SK-N-SH treated with all-trans-retinoic acid at 6 μM for 48 hours (cell line): ENCODE measurements at regions not wholly inside any gene's neighbourhood (a gene's known extent, or its start where the extent isn't known, plus 50 kb on each side); places are given as distances from the start of the nearest gene placed in this dataset.

Experiments
- CSRNP3 ChIP-seq: fragments of 250-450 bp; sonication (Bioruptor Pico); IDR thresholded peaks from 2 replicates; pipeline ENCODE4 v1.5.1; 2021; ENCODE audit warnings: mild to moderate bottlenecking, moderate library complexity
- ESRRG ChIP-seq: fragments of 250-450 bp; sonication (Bioruptor Pico); IDR thresholded peaks from 2 replicates; pipeline ENCODE4 v1.6.1; 2021; ENCODE audit warnings: mild to moderate bottlenecking
- GLIS3 ChIP-seq: fragments of 250-450 bp; sonication (Bioruptor Pico); IDR thresholded peaks from 2 replicates; pipeline ENCODE4 v1.5.0; 2020; ENCODE audit warnings: mild to moderate bottlenecking, moderate library complexity
- ISL1 ChIP-seq: fragments of 250-450 bp; sonication (Bioruptor Pico); IDR thresholded peaks from 2 replicates; pipeline ENCODE4 v2.1.2; 2022; ENCODE audit warnings: mild to moderate bottlenecking, moderate library complexity
- PATZ1 ChIP-seq: fragments of 250-450 bp; sonication (Bioruptor Pico); IDR thresholded peaks from 2 replicates; pipeline ENCODE4 v1.8.0; 2020; ENCODE audit warnings: mild to moderate bottlenecking, moderate library complexity, borderline replicate concordance
- SNAI2 ChIP-seq: fragments of 250-450 bp; sonication (Bioruptor Pico); IDR thresholded peaks from 2 replicates; pipeline ENCODE4 v1.5.0; 2020; ENCODE audit warnings: mild to moderate bottlenecking, moderate library complexity
- TOX ChIP-seq: fragments of 250-450 bp; sonication (Bioruptor Pico); IDR thresholded peaks from 2 replicates; pipeline ENCODE4 v1.8.0; 2021; ENCODE audit warnings: mild to moderate bottlenecking, moderate library complexity, borderline replicate concordance
- TSHZ2 ChIP-seq: fragments of 250-450 bp; sonication (Bioruptor Pico); IDR thresholded peaks from 2 replicates; pipeline ENCODE4 v1.5.0; 2020; ENCODE audit warnings: mild to moderate bottlenecking, moderate library complexity
- ZFP3 ChIP-seq: fragments of 250-450 bp; sonication (Bioruptor Pico); IDR thresholded peaks from 2 replicates; pipeline ENCODE4 v1.5.0; 2020; ENCODE audit warnings: mild to moderate bottlenecking, moderate library complexity
- ZFP30 ChIP-seq: fragments of 450-650 bp; formaldehyde crosslinking; IDR thresholded peaks from 2 replicates; pipeline ENCODE4 v1.5.0; 2022; ENCODE audit warnings: mild to moderate bottlenecking, moderate library complexity
- ZNF70 ChIP-seq: fragments of 450-650 bp; formaldehyde crosslinking; IDR thresholded peaks from 2 replicates; pipeline ENCODE4 v1.5.0; 2020; ENCODE audit warnings: mild to moderate bottlenecking, moderate library complexity
- ZNF8 ChIP-seq: fragments of 450-650 bp; formaldehyde crosslinking; IDR thresholded peaks from 2 replicates; pipeline ENCODE4 v1.5.0; 2020; ENCODE audit warnings: mild to moderate bottlenecking, moderate library complexity

- TF ChIP-seq ZNF70 (CRISPR knock-in tag) (no peak), ZFP3 (CRISPR knock-in tag) (no peak), PATZ1 (CRISPR knock-in tag) (no peak), ESRRG (no peak), GLIS3 (no peak), ISL1 (CRISPR knock-in tag) (no peak), TSHZ2 (CRISPR knock-in tag) (no peak), ZNF8 (CRISPR knock-in tag) (no peak), TOX (CRISPR knock-in tag) (no peak), CSRNP3 (CRISPR knock-in tag) (no peak), ZFP30 (CRISPR knock-in tag) (no peak), SNAI2 (CRISPR knock-in tag) (no peak)
Measured at GRCh38 chr21:20554785-20555184, 443.4 kb upstream of the NCAM2 start.
